ENCODE measurements at regions not wholly inside any gene's neighbourhood (a gene's known extent, or its start where the extent isn't known, plus 50 kb on each side); places are given as distances from the start of the nearest gene placed in this dataset.

DNA sequence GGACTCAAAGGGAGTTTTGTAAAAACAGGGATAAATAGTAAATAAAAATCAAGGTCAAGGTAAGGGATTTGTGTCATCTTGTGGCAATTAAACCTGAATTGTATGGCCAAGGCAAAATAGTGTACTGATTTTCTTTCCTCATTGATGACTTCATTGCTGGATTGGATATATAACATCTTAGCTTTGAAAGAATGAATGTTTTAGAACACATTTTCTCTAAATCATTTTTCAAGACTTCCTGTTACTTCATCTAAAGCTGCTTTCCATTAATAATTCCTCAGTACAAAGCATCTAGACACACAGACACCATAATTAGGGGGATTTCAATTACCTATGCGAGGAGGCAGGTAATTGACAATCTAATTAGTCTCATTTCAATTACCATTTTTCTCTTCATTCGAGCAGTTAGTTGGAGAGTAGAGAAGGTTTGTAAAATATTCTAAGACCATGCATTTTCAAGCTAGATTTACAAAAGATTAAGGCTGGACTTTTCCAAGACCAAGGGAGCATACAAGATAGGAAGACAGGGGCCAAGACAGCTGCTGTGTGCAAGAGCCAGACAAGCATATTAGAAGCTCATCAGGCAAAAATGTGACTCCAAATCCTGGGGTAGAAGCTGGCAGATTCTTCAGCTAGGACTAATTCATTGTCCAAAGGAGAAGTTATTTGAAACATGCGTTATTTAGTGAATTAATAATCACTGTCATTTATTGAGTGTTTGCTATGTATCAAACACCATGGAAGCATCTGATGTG is 253.6 kb downstream of the EPHA4 start:
- no peak overlapping the region for H2AFZ ChIP-seq (ENCODE audit: low read length, unreplicated experiment)
- H3K79me2 ChIP-seq (ENCODE audit: control insufficient read depth, insufficient read depth, low read length, unreplicated experiment) = no peaks in the 10 kb centered on the region
- peaks cover 18% of the 10 kb centered on the region for H3K27me3 ChIP-seq (ENCODE audit: insufficient read depth, low read length)
- H3K27ac ChIP-seq (ENCODE audit: low read depth, low read length) = no peak overlapping the region
- no peak overlapping the region for H3K4me3 ChIP-seq (ENCODE audit: low read depth, low read length)
- H3K36me3 ChIP-seq (ENCODE audit: insufficient read depth, low read length) = no peaks in the 10 kb centered on the region
- no peaks in the 10 kb centered on the region for H3K4me1 ChIP-seq (ENCODE audit: control insufficient read depth, insufficient read depth, low read length, unreplicated experiment)

DNA sequence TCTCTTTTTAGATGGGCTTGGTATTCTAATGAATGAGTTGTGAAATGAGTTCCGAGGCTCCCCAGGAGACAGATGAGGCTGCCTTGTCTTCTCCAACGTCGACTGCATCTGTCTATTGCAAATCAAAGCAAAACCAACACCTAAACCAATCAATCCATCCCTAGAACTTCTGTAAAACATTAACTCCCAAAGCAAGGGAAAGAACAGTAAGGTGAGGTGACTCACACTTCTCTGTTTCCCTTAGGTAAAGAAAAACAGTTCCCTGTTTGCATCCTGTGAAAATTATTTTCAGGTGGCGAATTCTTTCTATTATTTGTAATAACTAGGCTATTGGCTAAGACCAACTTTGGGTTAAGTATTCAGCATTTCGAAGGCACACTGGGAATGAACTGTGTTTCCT is 249.4 kb downstream of the EPHA4 start:
- Histone ChIP-seq H2AFZ (ENCODE audit: low read length, unreplicated experiment) (no peak overlapping the region), H3K36me3 (ENCODE audit: insufficient read depth, low read length) (no peaks in the 10 kb centered on the region), H3K27ac (ENCODE audit: low read depth, low read length) (no peak overlapping the region), H3K79me2 (ENCODE audit: control insufficient read depth, insufficient read depth, low read length, unreplicated experiment) (no peaks in the 10 kb centered on the region), H3K27me3 (ENCODE audit: insufficient read depth, low read length) (peaks cover 18% of the 10 kb centered on the region), H3K4me3 (ENCODE audit: low read depth, low read length) (no peak overlapping the region), H3K4me1 (ENCODE audit: control insufficient read depth, insufficient read depth, low read length, unreplicated experiment) (no peaks in the 10 kb centered on the region)

DNA sequence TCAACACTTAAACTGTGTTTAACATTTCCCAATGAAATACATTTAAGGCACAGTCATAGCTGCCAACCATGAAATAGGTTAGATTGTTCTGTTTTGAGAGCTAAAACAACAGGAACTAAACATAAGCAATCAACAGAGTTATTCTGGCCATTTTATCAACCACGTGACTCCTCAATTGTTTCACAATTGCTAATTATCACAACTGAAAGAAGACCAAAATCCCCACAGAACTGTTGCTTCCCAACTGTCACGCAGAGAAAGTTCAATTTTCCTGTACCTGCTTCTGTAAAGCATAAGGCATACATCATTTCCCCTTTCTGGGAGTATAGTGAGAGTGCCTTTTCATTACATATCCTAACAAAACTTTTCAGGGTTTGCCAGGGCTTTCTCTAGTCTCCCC is 248.6 kb downstream of the EPHA4 start:
- H3K27me3 ChIP-seq (ENCODE audit: insufficient read depth, low read length) = peaks cover 13% of the 10 kb centered on the region; the same call in 1 of the 2 replicates

DNA sequence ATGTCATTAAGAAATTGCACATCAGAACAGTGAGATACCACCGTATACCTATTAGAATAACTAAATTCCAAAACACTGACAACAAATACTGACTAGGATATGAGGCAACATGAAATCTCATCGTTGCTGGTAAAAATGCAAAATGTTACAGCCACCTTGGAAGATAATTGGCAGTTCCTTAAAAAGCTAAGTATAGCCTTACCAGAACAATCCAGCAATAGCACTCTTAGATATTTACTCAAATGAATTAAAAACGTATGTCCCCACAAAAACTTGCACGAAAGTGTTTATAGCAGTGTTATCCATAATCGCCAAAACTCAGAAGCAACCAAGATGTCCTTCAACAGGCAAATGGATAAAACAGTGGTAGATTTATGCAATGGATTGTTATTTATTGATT is 241.7 kb downstream of the EPHA4 start:
- Histone ChIP-seq H3K36me3 (ENCODE audit: insufficient read depth, low read length) (no peaks in the 10 kb centered on the region), H3K4me1 (ENCODE audit: control insufficient read depth, insufficient read depth, low read length, unreplicated experiment) (no peaks in the 10 kb centered on the region), H2AFZ (ENCODE audit: low read length, unreplicated experiment) (no peak overlapping the region), H3K4me3 (ENCODE audit: low read depth, low read length) (no peak overlapping the region), H3K27ac (ENCODE audit: low read depth, low read length) (no peak overlapping the region), H3K27me3 (ENCODE audit: insufficient read depth, low read length) (no peaks in the 10 kb centered on the region), H3K79me2 (ENCODE audit: control insufficient read depth, insufficient read depth, low read length, unreplicated experiment) (no peaks in the 10 kb centered on the region)

More for the DNA sequence above, 248.6 kb downstream of the EPHA4 start:
- H3K27ac ChIP-seq (ENCODE audit: low read depth, low read length) = no peak overlapping the region
- H2AFZ ChIP-seq (ENCODE audit: low read length, unreplicated experiment) = no peak overlapping the region
- no peak overlapping the region for H3K4me3 ChIP-seq (ENCODE audit: low read depth, low read length)
- H3K36me3 ChIP-seq (ENCODE audit: insufficient read depth, low read length) = no peaks in the 10 kb centered on the region
- no peaks in the 10 kb centered on the region for H3K4me1 ChIP-seq (ENCODE audit: control insufficient read depth, insufficient read depth, low read length, unreplicated experiment)
- no peaks in the 10 kb centered on the region for H3K79me2 ChIP-seq (ENCODE audit: control insufficient read depth, insufficient read depth, low read length, unreplicated experiment)

DNA sequence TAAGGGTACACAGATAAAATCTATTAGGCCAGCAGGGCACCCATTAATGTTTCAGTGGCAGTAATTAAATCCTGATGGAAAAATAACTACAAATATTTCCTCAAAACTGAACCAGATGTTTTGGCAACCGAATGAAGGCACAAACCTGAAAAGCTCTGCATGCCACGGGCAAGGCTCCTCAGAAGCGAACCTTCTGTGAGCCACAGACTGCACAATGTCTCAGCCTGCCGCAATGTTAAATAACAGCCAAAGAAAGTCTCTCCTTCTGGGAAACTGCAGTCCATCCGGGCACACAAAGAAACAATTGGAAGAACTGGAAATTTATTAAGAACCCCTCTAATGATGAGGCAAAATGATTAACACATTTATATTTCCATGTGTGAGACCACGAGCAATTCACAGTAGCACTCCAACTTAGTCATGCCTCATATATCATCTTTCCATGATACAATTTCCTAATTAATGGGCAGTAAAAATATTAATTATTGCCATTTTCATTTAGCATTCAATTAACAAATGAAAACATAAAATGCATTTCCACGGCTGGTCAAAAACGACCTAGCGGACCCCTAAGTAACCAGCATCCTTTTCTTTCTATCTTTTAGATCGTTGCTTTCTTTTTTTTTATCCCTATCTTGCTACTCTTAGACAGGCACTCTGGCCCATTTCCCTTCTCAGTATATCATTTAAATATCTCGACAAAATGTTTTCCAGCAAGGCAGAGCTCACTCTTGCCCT is 237.5 kb downstream of the EPHA4 start:
- H3K27ac ChIP-seq (ENCODE audit: low read depth, low read length) = no peak overlapping the region
- no peaks in the 10 kb centered on the region for H3K4me1 ChIP-seq (ENCODE audit: control insufficient read depth, insufficient read depth, low read length, unreplicated experiment)
- no peak overlapping the region for H2AFZ ChIP-seq (ENCODE audit: low read length, unreplicated experiment)
- H3K36me3 ChIP-seq (ENCODE audit: insufficient read depth, low read length) = no peaks in the 10 kb centered on the region
- 0 out of 2 replicates have a peak, but pooled peaks cover 3% of the 10 kb centered on the region for H3K27me3 ChIP-seq (ENCODE audit: insufficient read depth, low read length)
- no peak overlapping the region for H3K4me3 ChIP-seq (ENCODE audit: low read depth, low read length)
- no peaks in the 10 kb centered on the region for H3K79me2 ChIP-seq (ENCODE audit: control insufficient read depth, insufficient read depth, low read length, unreplicated experiment)

DNA sequence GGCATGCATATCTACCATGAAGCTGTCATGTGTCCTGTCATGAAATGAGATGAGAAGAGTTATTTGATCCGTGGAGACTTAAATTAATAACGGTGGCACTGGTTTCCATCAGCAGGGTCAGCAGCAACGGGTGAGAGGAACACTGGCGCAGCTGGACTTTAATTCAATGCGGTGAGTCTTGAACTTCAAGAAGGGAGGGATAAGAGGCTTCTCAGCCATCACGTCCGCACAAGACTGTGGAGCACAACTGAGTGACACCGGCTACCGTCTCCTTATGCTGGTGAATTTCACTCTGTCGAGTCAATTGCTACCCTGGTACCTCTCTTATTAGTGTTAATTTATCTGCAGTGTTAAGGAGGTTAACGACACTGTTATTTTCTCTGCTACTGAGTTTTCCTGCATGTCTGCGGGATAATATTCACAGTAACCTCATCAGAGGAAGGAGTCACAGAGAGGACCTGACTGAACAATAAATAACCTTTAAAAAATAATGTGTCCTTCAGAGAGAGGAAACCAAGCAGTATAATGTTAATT is 236.8 kb downstream of the EPHA4 start:
- H3K27ac ChIP-seq (ENCODE audit: low read depth, low read length) = no peak overlapping the region
- H2AFZ ChIP-seq (ENCODE audit: low read length, unreplicated experiment) = no peak overlapping the region
- H3K4me3 ChIP-seq (ENCODE audit: low read depth, low read length) = no peak overlapping the region
- no peaks in the 10 kb centered on the region for H3K79me2 ChIP-seq (ENCODE audit: control insufficient read depth, insufficient read depth, low read length, unreplicated experiment)
- H3K27me3 ChIP-seq (ENCODE audit: insufficient read depth, low read length) = 0 out of 2 replicates have a peak, but pooled peaks cover 3% of the 10 kb centered on the region
- H3K36me3 ChIP-seq (ENCODE audit: insufficient read depth, low read length) = no peaks in the 10 kb centered on the region
- no peaks in the 10 kb centered on the region for H3K4me1 ChIP-seq (ENCODE audit: control insufficient read depth, insufficient read depth, low read length, unreplicated experiment)

DNA sequence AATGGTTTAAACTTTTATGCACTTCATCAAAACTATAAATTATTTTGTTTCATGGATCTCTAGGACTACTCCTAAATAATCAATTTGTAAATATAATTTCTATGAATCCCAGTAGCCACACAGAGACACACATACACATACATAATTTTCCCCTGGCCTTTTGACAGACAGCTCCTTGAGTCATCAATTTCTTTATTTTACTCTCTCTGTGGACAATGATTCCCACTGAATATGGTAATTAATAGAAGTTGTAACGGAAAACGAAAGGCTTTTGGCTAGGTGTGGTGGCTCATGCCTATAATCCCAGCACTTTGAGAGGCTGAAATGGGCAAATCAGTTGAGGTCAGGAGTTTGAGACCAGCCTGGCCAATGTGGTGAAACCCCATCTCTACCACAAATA is 235.1 kb downstream of the EPHA4 start:
- H3K27me3 ChIP-seq (ENCODE audit: insufficient read depth, low read length) = 0 out of 2 replicates have a peak, but pooled peaks cover 3% of the 10 kb centered on the region
- no peak overlapping the region for H3K27ac ChIP-seq (ENCODE audit: low read depth, low read length)
- no peak overlapping the region for H2AFZ ChIP-seq (ENCODE audit: low read length, unreplicated experiment)
- no peak overlapping the region for H3K4me3 ChIP-seq (ENCODE audit: low read depth, low read length)
- H3K79me2 ChIP-seq (ENCODE audit: control insufficient read depth, insufficient read depth, low read length, unreplicated experiment) = no peaks in the 10 kb centered on the region
- no peaks in the 10 kb centered on the region for H3K36me3 ChIP-seq (ENCODE audit: insufficient read depth, low read length)
- no peaks in the 10 kb centered on the region for H3K4me1 ChIP-seq (ENCODE audit: control insufficient read depth, insufficient read depth, low read length, unreplicated experiment)

DNA sequence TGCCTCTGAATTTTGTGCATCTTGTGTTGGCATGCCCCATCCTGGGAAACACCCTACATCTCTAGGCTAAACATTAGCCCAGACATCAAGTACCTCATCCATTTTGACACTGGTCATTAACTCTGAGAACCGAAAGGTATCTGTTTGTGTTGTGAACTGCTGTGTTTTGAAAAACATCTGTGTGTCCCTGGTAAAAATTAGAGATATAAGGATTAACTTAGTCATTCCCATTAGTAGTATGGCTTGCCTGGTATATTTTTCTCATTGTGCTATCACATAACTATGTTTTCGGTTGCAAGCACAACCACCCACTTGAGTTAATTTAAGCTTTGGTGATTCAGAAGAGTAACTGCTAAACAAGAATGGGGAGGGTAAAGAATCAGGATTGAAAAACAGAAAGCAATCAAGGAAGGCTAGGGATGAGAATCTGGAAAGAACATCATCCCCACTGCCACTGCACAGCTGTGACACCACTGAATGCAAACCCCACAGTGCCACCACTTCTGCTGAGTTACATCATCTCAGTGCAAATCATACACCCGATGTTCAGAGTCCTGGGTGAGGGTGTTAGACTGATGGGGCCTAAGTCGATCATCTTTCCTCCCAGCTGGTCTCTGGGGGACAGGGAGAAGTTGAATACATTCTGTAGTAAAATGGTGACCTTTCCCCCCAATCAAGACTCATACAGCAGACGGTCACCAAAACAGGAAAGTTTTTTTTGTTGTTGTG is 234.0 kb downstream of the EPHA4 start:
- H3K4me1 ChIP-seq (ENCODE audit: control insufficient read depth, insufficient read depth, low read length, unreplicated experiment) = no peaks in the 10 kb centered on the region
- H2AFZ ChIP-seq (ENCODE audit: low read length, unreplicated experiment) = no peak overlapping the region
- H3K4me3 ChIP-seq (ENCODE audit: low read depth, low read length) = no peak overlapping the region
- no peak overlapping the region for H3K27ac ChIP-seq (ENCODE audit: low read depth, low read length)
- 0 out of 2 replicates have a peak, but pooled peaks cover 3% of the 10 kb centered on the region for H3K27me3 ChIP-seq (ENCODE audit: insufficient read depth, low read length)
- no peaks in the 10 kb centered on the region for H3K79me2 ChIP-seq (ENCODE audit: control insufficient read depth, insufficient read depth, low read length, unreplicated experiment)
- no peaks in the 10 kb centered on the region for H3K36me3 ChIP-seq (ENCODE audit: insufficient read depth, low read length)

DNA sequence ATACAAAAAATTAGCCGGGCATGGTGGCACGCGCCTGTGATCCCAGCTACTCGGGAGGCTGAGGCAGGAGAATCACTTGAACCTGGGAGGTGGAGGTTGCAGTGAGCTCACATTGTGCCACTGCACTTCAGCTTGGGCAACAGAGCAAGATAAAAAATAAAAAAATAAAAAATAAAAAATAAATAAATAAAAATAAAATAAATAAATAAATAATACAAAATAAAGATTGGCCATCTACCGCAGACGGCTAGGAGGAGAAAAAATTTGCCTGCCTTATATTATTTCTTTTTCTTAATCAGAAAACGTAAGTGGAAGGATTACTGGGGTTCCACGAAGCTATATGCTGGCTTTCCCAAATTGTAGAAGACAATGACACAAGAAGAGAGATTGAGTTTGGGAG is 229.7 kb downstream of the EPHA4 start:
- H3K4me3 ChIP-seq (ENCODE audit: low read depth, low read length) = no peak overlapping the region
- H3K27ac ChIP-seq (ENCODE audit: low read depth, low read length) = no peak overlapping the region
- H3K27me3 ChIP-seq (ENCODE audit: insufficient read depth, low read length) = no peaks in the 10 kb centered on the region
- H3K4me1 ChIP-seq (ENCODE audit: control insufficient read depth, insufficient read depth, low read length, unreplicated experiment) = no peaks in the 10 kb centered on the region
- no peak overlapping the region for H2AFZ ChIP-seq (ENCODE audit: low read length, unreplicated experiment)
- H3K79me2 ChIP-seq (ENCODE audit: control insufficient read depth, insufficient read depth, low read length, unreplicated experiment) = no peaks in the 10 kb centered on the region
- no peaks in the 10 kb centered on the region for H3K36me3 ChIP-seq (ENCODE audit: insufficient read depth, low read length)

DNA sequence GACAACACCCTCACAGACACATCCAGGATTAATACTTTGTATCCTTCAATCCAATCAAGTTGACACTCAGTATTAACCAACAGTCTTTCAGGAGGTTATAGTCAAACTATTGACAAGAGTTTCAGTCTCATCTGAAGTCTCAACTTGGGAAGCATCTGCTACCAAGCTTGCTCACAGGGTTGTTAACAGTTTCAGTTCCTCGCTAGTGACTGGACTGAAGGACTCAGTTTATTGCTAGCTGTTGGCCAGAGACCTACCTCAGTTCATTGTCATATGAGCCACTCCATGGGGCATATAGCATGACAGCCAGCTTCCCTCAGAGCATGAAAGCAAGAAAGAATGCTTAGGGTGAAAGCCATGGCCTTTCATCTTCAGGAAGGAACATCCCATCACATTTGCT is 228.6 kb downstream of the EPHA4 start:
- Histone ChIP-seq H3K36me3 (ENCODE audit: insufficient read depth, low read length) (no peaks in the 10 kb centered on the region), H3K4me3 (ENCODE audit: low read depth, low read length) (no peak overlapping the region), H3K4me1 (ENCODE audit: control insufficient read depth, insufficient read depth, low read length, unreplicated experiment) (no peaks in the 10 kb centered on the region), H3K27me3 (ENCODE audit: insufficient read depth, low read length) (no peaks in the 10 kb centered on the region), H3K79me2 (ENCODE audit: control insufficient read depth, insufficient read depth, low read length, unreplicated experiment) (no peaks in the 10 kb centered on the region), H2AFZ (ENCODE audit: low read length, unreplicated experiment) (no peak overlapping the region), H3K27ac (ENCODE audit: low read depth, low read length) (no peak overlapping the region)
